ENCODE measurements at regions not wholly inside any gene's neighbourhood (a gene's known extent, or its start where the extent isn't known, plus 50 kb on each side); places are given as distances from the start of the nearest gene placed in this dataset.

GRCh38 chr6:134640229-134640628, 309.7 kb downstream of the ALDH8A1 start:
- TF ChIP-seq CTCF (conservative IDR thresholded peaks at IDR 0.05; ENCODE audit: low read depth, low read length): no peak
- H3K27ac ChIP-seq: no peak overlapping the region
- no peak overlapping the region for H2AFZ ChIP-seq (ENCODE audit: low read depth)

DNA sequence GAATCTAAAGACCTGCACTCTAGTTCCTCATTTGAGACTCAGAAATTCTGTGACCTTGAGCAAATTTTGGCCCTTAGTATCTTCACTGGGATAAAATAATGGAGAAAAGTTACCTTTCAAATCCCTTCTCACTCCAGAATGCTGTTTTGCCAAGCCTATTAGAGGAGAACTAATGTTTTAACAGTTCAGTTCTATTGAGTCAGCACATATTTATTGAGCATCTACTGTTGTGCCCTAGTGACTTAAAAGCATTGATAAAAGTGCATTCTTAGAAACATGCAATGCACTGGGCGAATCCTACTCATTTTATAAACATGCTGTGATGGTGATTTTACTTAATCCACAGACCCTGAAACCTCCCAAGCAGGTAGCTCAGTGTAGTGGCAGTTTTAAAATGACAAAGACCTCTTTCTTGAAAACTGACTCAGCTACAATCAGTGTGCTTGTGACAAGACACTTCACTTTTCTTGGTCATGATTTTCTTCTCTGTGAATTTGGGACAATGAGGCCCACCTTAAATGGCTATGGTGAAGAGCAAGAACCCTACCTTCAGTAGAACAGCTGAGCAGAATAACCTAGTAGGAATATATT, 312.0 kb downstream of the ALDH8A1 start:
- Histone ChIP-seq H3K4me2 (peak overlapping the region; percentile 73), H3K4me3 (IDR thresholded peaks at IDR 0.05; ENCODE audit: insufficient read depth, low read depth, low read length) (no peak overlapping the region), H3K27me3 (ENCODE audit: insufficient read depth, low read depth) (no peaks in the 10 kb centered on the region), H2AFZ (ENCODE audit: low read depth) (peak overlapping the region; percentile 20; the same call in 1 of the 2 replicates), H3K79me2 (ENCODE audit: insufficient read depth, low read depth) (no peaks in the 10 kb centered on the region), H3K4me1 (ENCODE audit: low read depth, poor library complexity, severe bottlenecking) (peaks cover 65% of the 10 kb centered on the region), H3K27ac (peak overlapping the region; percentile 74), H4K20me1 (ENCODE audit: insufficient read depth) (no peaks in the 10 kb centered on the region), H3K36me3 (ENCODE audit: insufficient read depth) (no peaks in the 10 kb centered on the region), H3K9ac (peak overlapping the region; percentile 31; the same call in 1 of the 2 replicates)
- TF ChIP-seq CTCF (conservative IDR thresholded peaks at IDR 0.05; ENCODE audit: low read depth, low read length): no peak

More at GRCh38 chr6:134640229-134640628, 309.7 kb downstream of the ALDH8A1 start:
- Histone ChIP-seq H3K9ac (no peak overlapping the region), H3K79me2 (ENCODE audit: insufficient read depth, low read depth) (no peaks in the 10 kb centered on the region), H3K27me3 (ENCODE audit: insufficient read depth, low read depth) (no peaks in the 10 kb centered on the region), H3K4me1 (ENCODE audit: low read depth, poor library complexity, severe bottlenecking) (peaks cover 58% of the 10 kb centered on the region), H4K20me1 (ENCODE audit: insufficient read depth) (no peaks in the 10 kb centered on the region), H3K4me3 (IDR thresholded peaks at IDR 0.05; ENCODE audit: insufficient read depth, low read depth, low read length) (no peak overlapping the region), H3K36me3 (ENCODE audit: insufficient read depth) (no peaks in the 10 kb centered on the region), H3K4me2 (no peak overlapping the region)

DNA sequence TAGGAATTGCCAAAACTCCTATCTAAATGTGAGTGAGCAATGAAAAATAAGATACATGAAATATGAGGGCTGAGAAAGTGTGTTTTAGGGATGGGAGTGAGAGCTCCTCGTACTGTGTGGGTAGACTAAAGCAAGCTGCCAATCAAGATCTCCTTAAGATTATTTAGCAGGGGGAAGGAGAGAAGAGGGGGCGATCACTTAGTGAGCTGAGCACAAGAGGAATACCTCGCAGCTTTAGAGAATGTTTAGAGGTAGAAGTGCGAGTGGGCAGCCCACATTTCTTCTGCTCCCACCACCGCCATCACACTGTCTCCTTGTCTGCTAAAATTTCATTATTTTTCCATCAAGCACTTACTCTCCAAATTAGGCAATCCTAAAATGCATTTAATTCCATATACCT, 312.6 kb downstream of the ALDH8A1 start:
- H3K9ac ChIP-seq: peak overlapping the region; percentile 31; the same call in 1 of the 2 replicates
- peak overlapping the region; percentile 73 for H3K4me2 ChIP-seq

DNA sequence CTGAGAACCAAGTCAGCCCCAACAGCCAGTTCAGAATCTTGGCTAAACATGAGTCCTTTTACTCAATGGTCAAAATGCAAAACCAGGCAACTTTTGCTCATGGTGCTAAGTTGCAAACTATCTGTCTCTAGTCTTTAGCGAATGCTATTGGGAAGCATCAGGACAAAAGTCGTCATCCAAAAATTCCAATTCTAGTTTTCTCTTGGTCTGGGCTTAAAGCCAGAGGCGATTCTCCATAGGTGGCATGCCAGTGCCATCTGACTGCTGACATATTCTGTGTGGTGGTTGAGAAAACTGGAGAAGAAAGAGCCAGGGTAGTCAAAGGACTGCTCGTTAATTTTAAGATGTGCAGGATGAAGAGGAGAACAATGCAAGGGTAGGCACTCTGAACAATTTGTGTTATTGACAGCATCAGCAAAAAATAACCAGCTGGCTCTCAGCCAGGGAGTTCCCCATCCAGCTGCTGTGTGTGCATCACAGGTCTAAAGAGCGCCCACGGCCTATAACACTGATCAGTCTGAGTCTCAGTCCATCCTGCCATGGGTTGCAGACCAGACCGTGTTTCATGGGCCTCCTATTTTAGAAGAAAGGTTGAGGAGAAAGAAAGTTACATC, 313.6 kb downstream of the ALDH8A1 start:
- Histone ChIP-seq H3K4me3 (IDR thresholded peaks at IDR 0.05; ENCODE audit: insufficient read depth, low read depth, low read length) (no peak overlapping the region), H3K4me2 (peak overlapping the region; percentile 73), H3K27me3 (ENCODE audit: insufficient read depth, low read depth) (no peaks in the 10 kb centered on the region), H3K4me1 (ENCODE audit: low read depth, poor library complexity, severe bottlenecking) (peaks cover 61% of the 10 kb centered on the region), H2AFZ (ENCODE audit: low read depth) (peak overlapping the region; percentile 15; the same call in 1 of the 2 replicates), H4K20me1 (ENCODE audit: insufficient read depth) (no peaks in the 10 kb centered on the region), H3K27ac (peak overlapping the region; percentile 74), H3K9ac (peak overlapping the region; percentile 31; the same call in 1 of the 2 replicates), H3K36me3 (ENCODE audit: insufficient read depth) (no peaks in the 10 kb centered on the region), H3K79me2 (ENCODE audit: insufficient read depth, low read depth) (no peaks in the 10 kb centered on the region)
- no peak for TF ChIP-seq CTCF (conservative IDR thresholded peaks at IDR 0.05; ENCODE audit: low read depth, low read length)

More for the DNA sequence above, 312.6 kb downstream of the ALDH8A1 start:
- no peaks in the 10 kb centered on the region for H3K27me3 ChIP-seq (ENCODE audit: insufficient read depth, low read depth)
- no peaks in the 10 kb centered on the region for H3K79me2 ChIP-seq (ENCODE audit: insufficient read depth, low read depth)
- no peak for TF ChIP-seq CTCF (conservative IDR thresholded peaks at IDR 0.05; ENCODE audit: low read depth, low read length)
- peaks cover 65% of the 10 kb centered on the region for H3K4me1 ChIP-seq (ENCODE audit: low read depth, poor library complexity, severe bottlenecking)
- no peaks in the 10 kb centered on the region for H3K36me3 ChIP-seq (ENCODE audit: insufficient read depth)
- H3K4me3 ChIP-seq (IDR thresholded peaks at IDR 0.05; ENCODE audit: insufficient read depth, low read depth, low read length): no peak overlapping the region
- peak overlapping the region; percentile 74 for H3K27ac ChIP-seq
- H2AFZ ChIP-seq (ENCODE audit: low read depth): peak overlapping the region; percentile 20; the same call in 1 of the 2 replicates
- H4K20me1 ChIP-seq (ENCODE audit: insufficient read depth): no peaks in the 10 kb centered on the region

Measured in KMS-11 (cell line).